A549 (cell line): ENCODE measurements at regions not wholly inside any gene's neighbourhood (a gene's known extent, or its start where the extent isn't known, plus 50 kb on each side); places are given as distances from the start of the nearest gene placed in this dataset.

ENCODE experiments used
- ATAC-seq, 2 experiments: fragments of 200-7000 bp in 1 of 2; fragments of >200 bp in 1 of 2; cut with Nextera tagmentation in 1 of 2; cut with Tn5 transposase in 1 of 2; 3 replicates each; pipeline versions ENCODE4 v1.8.0 to v1.9.1; 2018 to 2020; ENCODE audit warnings: mild to moderate bottlenecking in 1 of 2, moderate library complexity in 1 of 2
- CTCF ChIA-PET: fragments of 300-600 bp; sonication (Branson Sonifier 250); formaldehyde crosslinking; extraction: SDS; loops from one replicate; lab custom pipeline; 2021; ENCODE audit warnings: antibody characterized with exemption, inconsistent platforms; lab: Yijun Ruan, JAX
- POLR2A ChIA-PET: fragments of 350-600 bp; formaldehyde crosslinking; extraction: SDS; loops from one replicate; lab custom pipeline; 2021; ENCODE audit warnings: antibody characterized with exemption, inconsistent platforms; lab: Yijun Ruan, JAX
- DNase-seq, 2 experiments: peaks; one replicate each; pipeline versions ENCODE4 v3.0.0 to v3.0.0-alpha.2; 2011 to 2016; ENCODE audit warnings: low read depth in 1 of 2, low spot score in 1 of 2
- FAIRE-seq: peaks from 2 replicates; lab custom pipeline; 2011; peaks lifted over from hg19 to GRCh38; lab: Jason Lieb, UNC
- H3K27ac ChIP-seq, 2 experiments: fragments of >200 bp; sonication (Bioruptor Twin); formaldehyde crosslinking; 3 replicates each; pipeline ENCODE4 v1.5.1; 2016 to 2017
- H3K4me1 ChIP-seq: fragments of >200 bp; sonication (Bioruptor Twin); formaldehyde crosslinking; 3 replicates; pipeline ENCODE4 v1.6.1; 2016
- H3K4me2 ChIP-seq: fragments of >200 bp; sonication (Bioruptor Twin); formaldehyde crosslinking; 3 replicates; pipeline ENCODE4 v1.6.1; 2016
- H3K4me3 ChIP-seq: fragments of >200 bp; sonication (Bioruptor Twin); formaldehyde crosslinking; 3 replicates; pipeline ENCODE4 v1.5.1; 2016
- H3K9me3 ChIP-seq: fragments of >200 bp; sonication (Bioruptor Twin); formaldehyde crosslinking; 3 replicates; pipeline ENCODE4 v1.6.1; 2016
- E2F6 ChIP-seq: IDR thresholded peaks from 2 replicates; pipeline ENCODE4 v1.6.1; 2012; ENCODE audit warnings: low read depth, borderline replicate concordance
- ESRRA ChIP-seq: fragments of 150-350 bp; IDR thresholded peaks from 2 replicates; pipeline ENCODE4 v1.6.1; 2014; ENCODE audit warnings: mild to moderate bottlenecking, low read length, borderline replicate concordance
- FOSB ChIP-seq: fragments of 250-450 bp; sonication (Bioruptor Pico); IDR thresholded peaks from 2 replicates; pipeline ENCODE4 v1.5.0; 2020; ENCODE audit warnings: mild to moderate bottlenecking, moderate library complexity
- HOXB13 ChIP-seq: fragments of 250-450 bp; sonication (Bioruptor Pico); IDR thresholded peaks from 2 replicates; pipeline ENCODE4 v1.5.0; 2020; ENCODE audit warnings: low read depth, mild to moderate bottlenecking, moderate library complexity
- ZFP36 ChIP-seq: fragments of 450-650 bp; IDR thresholded peaks from 2 replicates; pipeline ENCODE4 v1.6.1; 2014; ENCODE audit warnings: borderline replicate concordance; ENCODE audit not compliant: partially characterized antibody
- WGBS: methylation state at CpG from one replicate; pipeline ENCODE4 v1.1.6; 2017; ENCODE audit errors: missing lambda C conversion rate; 5-methylcytosine and 5-hydroxymethylcytosine counted together

- CTCF ChIA-PET, result no interaction called here
- 71% methylated on average over 2 of the region's 2 CpGs for WGBS
- no peak for DNase-seq
Observed at GRCh38 chr3:156604642-156605144, 49.8 kb upstream of the SSR3 start.

More at GRCh38 chr3:156604642-156605144, 49.8 kb upstream of the SSR3 start:
- Histone ChIP-seq H3K9me3 (no peaks in the 10 kb centered on the region), H3K4me1 (no peaks in the 10 kb centered on the region), H3K4me3 (no peak overlapping the region), H3K27ac (peak overlapping the region in 1 of 2 experiments; percentile 8; a peak in 1 of 6 replicates), H3K4me2 (no peak overlapping the region)
- ATAC-seq, result no peak
- POLR2A ChIA-PET, result no interaction called here
- no peak for FAIRE-seq
- TF ChIP-seq FOSB (no peak), ESRRA (no peak), E2F6 (no peak), HOXB13 (CRISPR knock-in tag) (no peak), ZFP36 (no peak)
